ENCODE measurements at regions not wholly inside any gene's neighbourhood (a gene's known extent, or its start where the extent isn't known, plus 50 kb on each side); places are given as distances from the start of the nearest gene placed in this dataset.

DNA sequence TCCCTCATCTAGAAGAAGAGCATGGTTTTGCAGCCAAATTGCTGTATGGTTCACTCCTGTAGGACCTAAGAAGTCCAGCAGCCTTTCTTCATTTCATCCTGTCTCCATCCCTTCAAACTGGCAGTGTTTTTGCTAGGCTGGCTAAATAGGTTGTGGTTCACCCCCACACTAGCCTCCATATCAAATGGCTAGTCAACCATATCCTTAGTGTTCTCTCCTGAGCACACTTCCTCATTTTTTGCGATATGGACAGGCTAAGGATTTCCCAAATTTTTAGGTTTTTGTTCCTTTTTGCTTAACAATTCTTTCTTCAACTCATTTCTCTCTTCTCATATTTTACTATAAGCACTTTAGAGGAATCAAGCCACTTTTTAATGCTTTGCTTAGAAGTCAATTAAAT, 98.8 kb upstream of the NOCT start:
- DNase-seq (ENCODE audit: low read depth) = no peak
- no peak for TF ChIP-seq CTCF (IDR thresholded peaks at IDR 0.05; ENCODE audit: low read length, missing control alignments)
- no peak overlapping the region for H3K4me3 ChIP-seq (replicated peaks; ENCODE audit: low read depth, low read length)

DNA sequence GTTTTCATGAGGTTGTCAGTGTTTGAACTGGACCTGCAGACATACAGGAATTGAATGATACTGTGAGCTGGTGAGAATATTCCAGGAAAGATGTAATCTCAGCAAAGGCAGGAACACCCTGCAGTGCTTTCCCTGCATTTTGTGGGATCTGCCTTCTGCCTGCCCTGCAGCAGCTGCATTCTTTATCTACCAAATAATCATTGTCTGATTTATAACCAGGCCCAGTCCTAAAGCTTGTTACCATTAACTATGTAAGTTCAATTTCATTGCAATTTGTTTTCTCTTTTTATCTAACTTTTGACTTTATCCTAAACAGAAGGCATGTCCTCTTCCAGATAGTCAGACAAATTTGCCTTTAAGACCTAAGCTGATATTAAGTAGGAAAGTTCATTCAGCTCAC, 99.8 kb upstream of the NOCT start:
- TF ChIP-seq CTCF (IDR thresholded peaks at IDR 0.05; ENCODE audit: low read length, missing control alignments) = no peak
- no peak overlapping the region for H3K4me3 ChIP-seq (replicated peaks; ENCODE audit: low read depth, low read length)
- no peak for DNase-seq (ENCODE audit: low read depth)

DNA sequence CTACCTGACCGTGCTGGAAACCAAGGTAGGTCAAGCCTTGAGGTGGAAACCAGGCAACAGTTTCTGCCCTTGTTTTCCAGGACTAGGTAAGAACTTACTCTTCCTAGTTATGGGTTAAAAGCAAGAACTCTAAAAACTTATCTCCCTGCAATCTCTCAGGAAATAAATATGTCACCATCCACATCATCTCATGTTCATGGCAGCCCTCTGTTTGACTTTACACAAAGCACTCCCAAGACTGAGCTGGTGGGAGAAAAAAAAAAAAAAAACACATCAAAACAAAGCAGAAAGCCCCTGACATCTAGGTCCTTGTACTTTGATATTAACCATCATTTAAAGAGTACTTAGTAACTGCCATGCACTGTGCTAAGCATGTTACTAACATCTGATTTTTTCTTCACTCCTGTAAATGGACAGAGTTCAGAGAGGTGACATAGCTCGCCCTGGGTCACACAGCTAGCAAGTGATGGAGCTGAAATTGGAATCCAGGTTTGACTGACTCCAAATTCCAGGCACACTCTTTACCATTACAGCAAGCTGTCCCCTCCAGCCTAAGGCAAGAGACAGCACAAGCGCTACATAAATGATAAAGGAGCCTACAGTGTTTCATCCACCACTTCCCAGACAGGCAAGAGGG, 102.8 kb upstream of the NOCT start:
- TF ChIP-seq CTCF (IDR thresholded peaks at IDR 0.05; ENCODE audit: low read length, missing control alignments) = no peak
- peak; percentile 13 for DNase-seq (ENCODE audit: low read depth)
- no peak overlapping the region for H3K4me3 ChIP-seq (replicated peaks; ENCODE audit: low read depth, low read length)

DNA sequence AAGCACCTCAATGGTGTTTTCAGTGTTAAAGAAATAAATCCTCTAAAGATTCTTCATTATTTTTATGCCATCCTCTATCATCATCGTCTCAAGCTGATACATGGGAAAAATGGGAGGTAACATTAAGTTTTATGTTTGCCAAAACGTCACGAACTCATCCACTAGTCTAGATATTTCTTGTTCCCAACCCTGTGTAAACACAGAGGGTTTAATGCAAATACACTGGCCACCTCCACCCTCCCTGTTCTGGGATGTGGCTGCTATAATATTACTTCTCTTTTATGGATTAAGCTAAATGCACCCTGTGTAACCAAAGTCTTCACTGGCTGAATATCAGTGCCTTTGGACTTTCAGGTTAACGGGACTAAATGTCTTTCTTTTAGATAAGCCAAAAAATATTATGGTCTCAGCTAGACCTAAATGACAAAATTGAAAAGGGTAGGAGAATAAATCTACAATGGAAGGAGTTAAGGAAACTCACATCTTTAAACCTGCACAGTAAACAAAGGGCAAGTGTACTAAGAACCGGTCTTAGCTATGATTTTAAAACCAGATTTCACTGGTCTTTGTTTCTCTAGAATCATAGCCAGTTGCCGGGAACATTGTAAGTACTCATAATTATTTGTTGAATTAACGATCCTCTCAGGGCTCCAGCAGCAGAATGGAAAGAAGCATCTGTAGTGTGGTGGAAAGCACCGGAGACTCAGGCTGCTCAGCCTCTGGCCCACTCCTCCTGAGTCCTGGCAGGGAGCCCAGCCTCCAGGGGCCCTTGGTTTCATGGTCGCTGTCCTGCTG, 103.5 kb upstream of the NOCT start:
- DNase-seq (ENCODE audit: low read depth) = no peak
- no peak overlapping the region for H3K4me3 ChIP-seq (replicated peaks; ENCODE audit: low read depth, low read length)
- TF ChIP-seq CTCF (IDR thresholded peaks at IDR 0.05; ENCODE audit: low read length, missing control alignments) = no peak

DNA sequence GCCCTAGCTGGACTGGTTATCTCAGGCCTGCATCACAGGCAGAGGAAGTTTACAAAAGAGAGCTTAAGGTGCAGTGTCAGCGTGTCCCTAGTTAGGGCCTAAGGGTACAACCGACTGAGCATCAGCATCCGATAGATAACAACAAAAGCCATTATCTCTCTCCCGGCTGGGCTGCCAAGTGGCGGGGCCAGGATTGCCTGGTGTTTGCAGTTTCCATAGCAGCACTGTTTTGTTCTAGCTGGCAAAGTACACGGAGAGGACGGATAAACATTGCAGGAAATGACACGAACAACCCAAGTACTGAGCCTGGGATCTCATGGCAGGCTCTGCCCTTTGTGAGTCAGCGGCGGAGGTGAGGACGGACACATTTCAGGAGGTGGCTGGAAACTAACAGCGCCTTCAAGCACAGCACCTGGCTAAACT, 104.7 kb upstream of the NOCT start:
- no peak overlapping the region for H3K4me3 ChIP-seq (replicated peaks; ENCODE audit: low read depth, low read length)
- DNase-seq (ENCODE audit: low read depth) = peak; percentile 96
- TF ChIP-seq CTCF (IDR thresholded peaks at IDR 0.05; ENCODE audit: low read length, missing control alignments) = no peak

DNA sequence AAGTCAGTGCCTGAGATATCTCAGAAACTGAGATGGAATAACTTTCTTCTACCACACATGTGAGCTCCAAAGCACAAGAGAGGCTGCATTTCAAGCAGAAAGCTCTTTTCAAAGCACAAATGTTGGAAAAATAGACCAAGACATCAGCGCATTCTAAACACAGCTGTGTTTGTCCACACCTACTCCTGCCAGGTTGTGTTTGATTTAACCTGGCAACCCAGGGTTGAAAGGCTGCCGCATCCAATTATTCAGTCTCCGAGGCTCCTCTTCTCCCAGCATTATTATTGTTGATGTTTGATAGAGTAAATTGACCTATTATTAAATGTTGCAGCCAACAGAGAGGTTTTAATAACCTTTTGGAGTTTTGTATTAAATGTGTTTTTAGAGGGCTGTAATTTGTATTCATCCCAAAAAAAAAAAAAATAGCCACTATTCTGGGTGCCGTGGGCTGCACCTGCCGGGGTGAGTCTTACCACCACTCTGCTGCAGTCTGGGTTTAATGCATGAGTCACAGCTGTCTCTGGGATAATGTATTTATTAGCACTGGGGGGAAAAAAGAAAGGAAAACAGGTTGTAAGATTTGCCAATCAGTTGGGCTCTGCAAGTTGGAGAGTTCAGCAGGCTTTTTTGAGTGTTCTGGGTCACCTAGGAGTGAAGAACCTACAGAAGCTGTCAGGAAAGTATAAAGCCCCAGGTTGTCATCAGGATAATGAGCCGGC, 105.2 kb upstream of the NOCT start:
- DNase-seq (ENCODE audit: low read depth) = peak; percentile 34
- no peak overlapping the region for H3K4me3 ChIP-seq (replicated peaks; ENCODE audit: low read depth, low read length)
- TF ChIP-seq CTCF (IDR thresholded peaks at IDR 0.05; ENCODE audit: low read length, missing control alignments) = no peak

All from fibroblast of pulmonary artery (primary cell).